Thoracic aorta (tissue), 2 donors: ENCODE measurements at regions not wholly inside any gene's neighbourhood (a gene's known extent, or its start where the extent isn't known, plus 50 kb on each side); places are given as distances from the start of the nearest gene placed in this dataset.

ENCODE experiments used
- ATAC-seq: fragments of 150-250 bp; one replicate; pipeline ENCODE4 v1.8.0; 2017; ENCODE audit warnings: low read depth; ENCODE audit not compliant: insufficient number of reproducible peaks, low FRiP score
- DNase-seq: peaks from one replicate; pipeline ENCODE4 v3.0.0-alpha.2; 2020; ENCODE audit warnings: low spot score
- H3K27ac ChIP-seq, 2 donors: fragments of 200-600 bp; sonication (generic); 1 replicate in 1 of 2; 2 replicates in 1 of 2; pipeline ENCODE4 v1.5.1; 2016; ENCODE audit warnings: mild to moderate bottlenecking in 2 of 2, moderate library complexity in 2 of 2
- H3K27me3 ChIP-seq: fragments of 200-600 bp; sonication (generic); replicated peaks from 2 replicates; pipeline ENCODE4 v1.6.0; 2016; ENCODE audit warnings: mild to moderate bottlenecking; ENCODE audit not compliant: insufficient read depth
- H3K36me3 ChIP-seq: fragments of 200-600 bp; sonication (generic); one replicate; pipeline ENCODE4 v1.5.1; 2016
- H3K4me1 ChIP-seq, 2 donors: fragments of 200-600 bp; sonication (generic); 1 replicate in 1 of 2; 2 replicates in 1 of 2; pipeline versions ENCODE4 v1.5.1 to v1.6.0; 2016; ENCODE audit warnings: low read depth in 2 of 2, mild to moderate bottlenecking in 1 of 2; ENCODE audit not compliant: control insufficient read depth in 1 of 2
- H3K4me3 ChIP-seq: fragments of 200-600 bp; sonication (generic); 2 replicates; pipeline ENCODE4 v1.5.1; 2016; ENCODE audit warnings: mild to moderate bottlenecking
- H3K9me3 ChIP-seq: fragments of 200-600 bp; sonication (generic); 2 replicates; pipeline ENCODE4 v1.5.1; 2016
- TF ChIP-seq, protein P1 (sequence below): fragments of 200-600 bp; sonication (generic); IDR thresholded peaks from one replicate; pipeline ENCODE4 v1.5.1; 2019; ENCODE audit warnings: antibody characterized with exemption

DNA sequence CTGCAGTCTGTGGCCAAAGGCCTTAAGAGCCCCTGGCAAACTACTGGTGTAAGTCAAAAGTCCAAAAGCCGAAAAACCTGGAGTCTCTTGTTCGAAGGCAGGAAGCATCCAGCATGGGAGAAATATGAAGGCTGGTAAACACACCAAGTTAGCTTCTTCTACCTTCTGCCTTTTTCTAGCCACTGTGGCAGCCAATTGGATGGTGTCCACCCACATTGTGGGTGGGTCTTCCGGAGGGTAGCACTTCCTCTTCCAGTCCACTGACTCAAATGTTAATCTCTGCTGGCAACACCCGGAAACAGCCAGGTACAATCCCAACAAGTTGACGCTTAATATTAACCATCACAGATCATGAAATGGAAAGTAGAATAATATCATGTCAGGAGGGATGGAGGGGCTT, 827.6 kb downstream of the SORCS1 start:
- DNase-seq (no peak), ATAC-seq (no peak)
- Histone ChIP-seq H3K36me3 (no peaks in the 10 kb centered on the region), H3K9me3 (no peaks in the 10 kb centered on the region), H3K4me1 (no peaks in the 10 kb centered on the region), H3K27ac (no peak overlapping the region), H3K27me3 (no peaks in the 10 kb centered on the region), H3K4me3 (no peak overlapping the region)
- TF ChIP-seq, protein P1, sequence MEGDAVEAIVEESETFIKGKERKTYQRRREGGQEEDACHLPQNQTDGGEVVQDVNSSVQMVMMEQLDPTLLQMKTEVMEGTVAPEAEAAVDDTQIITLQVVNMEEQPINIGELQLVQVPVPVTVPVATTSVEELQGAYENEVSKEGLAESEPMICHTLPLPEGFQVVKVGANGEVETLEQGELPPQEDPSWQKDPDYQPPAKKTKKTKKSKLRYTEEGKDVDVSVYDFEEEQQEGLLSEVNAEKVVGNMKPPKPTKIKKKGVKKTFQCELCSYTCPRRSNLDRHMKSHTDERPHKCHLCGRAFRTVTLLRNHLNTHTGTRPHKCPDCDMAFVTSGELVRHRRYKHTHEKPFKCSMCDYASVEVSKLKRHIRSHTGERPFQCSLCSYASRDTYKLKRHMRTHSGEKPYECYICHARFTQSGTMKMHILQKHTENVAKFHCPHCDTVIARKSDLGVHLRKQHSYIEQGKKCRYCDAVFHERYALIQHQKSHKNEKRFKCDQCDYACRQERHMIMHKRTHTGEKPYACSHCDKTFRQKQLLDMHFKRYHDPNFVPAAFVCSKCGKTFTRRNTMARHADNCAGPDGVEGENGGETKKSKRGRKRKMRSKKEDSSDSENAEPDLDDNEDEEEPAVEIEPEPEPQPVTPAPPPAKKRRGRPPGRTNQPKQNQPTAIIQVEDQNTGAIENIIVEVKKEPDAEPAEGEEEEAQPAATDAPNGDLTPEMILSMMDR: no peak

DNA sequence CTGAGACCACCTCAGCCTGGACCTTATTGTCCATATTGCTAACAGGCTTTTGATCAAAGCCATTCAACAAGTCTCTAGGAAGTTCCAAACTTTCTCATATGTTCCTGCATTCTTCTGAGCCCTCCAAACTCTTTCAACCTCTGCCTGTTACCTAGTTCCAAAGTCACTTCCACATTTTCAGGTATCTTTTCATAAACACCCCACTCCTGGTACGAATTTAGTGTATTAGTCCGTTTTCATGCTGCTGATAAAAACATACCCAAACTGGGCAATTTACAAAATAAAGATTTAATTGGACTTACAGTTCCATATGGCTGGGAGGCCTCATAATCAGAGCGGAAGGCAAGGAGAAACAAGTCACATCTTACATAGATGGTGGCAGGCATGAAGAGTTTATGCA, 836.8 kb downstream of the SORCS1 start:
- Histone ChIP-seq H3K27ac (no peak overlapping the region), H3K9me3 (peaks cover 12% of the 10 kb centered on the region), H3K27me3 (no peaks in the 10 kb centered on the region), H3K4me3 (no peak overlapping the region), H3K4me1 (no peaks in the 10 kb centered on the region), H3K36me3 (no peaks in the 10 kb centered on the region)
- TF ChIP-seq, protein P1: no peak
- no peak for ATAC-seq
- no peak for DNase-seq

DNA sequence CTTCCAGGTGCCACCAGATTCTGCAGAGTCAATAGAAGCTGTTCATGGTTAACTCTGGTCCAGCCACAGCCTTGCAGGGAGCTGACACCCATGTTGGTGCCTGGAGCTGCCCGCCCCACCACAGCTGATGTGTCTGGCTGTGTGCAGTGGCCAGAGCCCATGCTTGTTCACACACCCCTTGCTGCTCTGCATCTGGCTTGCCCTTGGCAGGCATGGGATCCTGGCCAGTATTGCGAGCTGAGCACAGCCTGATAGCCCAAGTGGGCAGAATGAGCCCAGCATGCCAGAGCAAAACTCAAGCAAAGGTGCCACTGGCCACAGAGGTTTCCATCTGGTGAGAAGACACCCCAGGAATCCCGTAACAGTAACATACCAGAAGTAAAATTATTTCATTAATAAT, 843.6 kb downstream of the SORCS1 start:
- DNase-seq (no peak), ATAC-seq (no peak)
- Histone ChIP-seq H3K4me3 (no peak overlapping the region), H3K4me1 (no peaks in the 10 kb centered on the region), H3K27ac (no peak overlapping the region), H3K36me3 (no peaks in the 10 kb centered on the region), H3K9me3 (no peaks in the 10 kb centered on the region), H3K27me3 (no peaks in the 10 kb centered on the region)
- TF ChIP-seq, protein P1: no peak

DNA sequence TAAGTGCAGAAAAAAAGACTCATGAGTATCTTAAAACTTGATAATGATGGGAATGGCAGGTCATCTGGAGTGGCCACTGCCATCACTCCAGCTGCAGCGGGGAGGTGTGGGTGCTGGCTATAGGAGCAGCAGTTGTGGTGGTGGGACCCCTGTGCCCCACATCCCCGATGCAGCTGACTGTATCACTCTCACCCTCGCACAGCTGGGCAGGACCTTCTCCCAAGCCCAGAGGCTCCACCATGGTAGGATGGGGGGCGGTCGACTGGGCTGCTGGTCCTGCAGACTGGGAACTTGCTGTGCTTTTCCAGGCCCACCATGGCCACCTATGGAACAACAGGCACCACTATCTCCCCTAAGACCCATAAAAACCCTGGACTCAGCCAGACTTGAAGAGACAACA, 844.4 kb downstream of the SORCS1 start:
- ATAC-seq: no peak
- no peak for DNase-seq
- no peak overlapping the region for H3K27ac ChIP-seq

DNA sequence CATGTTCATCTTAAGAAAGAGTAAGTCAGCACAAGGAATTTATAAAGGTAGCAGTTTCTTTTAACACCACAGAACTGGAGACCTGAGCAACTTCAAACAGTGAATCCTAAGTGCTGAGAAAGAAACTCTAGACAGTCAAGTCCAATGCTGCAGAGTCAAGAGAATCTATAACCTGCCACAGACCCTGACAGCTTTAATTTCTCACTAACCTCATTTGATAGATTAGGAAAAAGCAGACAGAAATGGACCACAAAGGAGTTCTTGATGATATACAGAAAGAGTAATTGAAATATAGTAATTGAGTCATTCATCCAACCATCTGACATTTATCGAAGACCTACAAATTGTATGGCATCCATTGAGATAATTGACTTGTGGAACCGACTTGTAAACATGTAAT, 847.0 kb downstream of the SORCS1 start:
- Histone ChIP-seq H3K27me3 (no peaks in the 10 kb centered on the region), H3K4me3 (no peak overlapping the region), H3K9me3 (no peaks in the 10 kb centered on the region), H3K27ac (no peak overlapping the region), H3K36me3 (no peaks in the 10 kb centered on the region), H3K4me1 (no peaks in the 10 kb centered on the region)
- no peak for ATAC-seq
- DNase-seq: no peak
- TF ChIP-seq, protein P1: no peak

More for the DNA sequence above, 844.4 kb downstream of the SORCS1 start:
- Histone ChIP-seq H3K9me3 (no peaks in the 10 kb centered on the region), H3K4me3 (no peak overlapping the region), H3K27me3 (no peaks in the 10 kb centered on the region), H3K36me3 (no peaks in the 10 kb centered on the region), H3K4me1 (no peaks in the 10 kb centered on the region)
- TF ChIP-seq, protein P1: no peak
